OCI-LY7 (cell line): ENCODE measurements at regions not wholly inside any gene's neighbourhood (a gene's known extent, or its start where the extent isn't known, plus 50 kb on each side); places are given as distances from the start of the nearest gene placed in this dataset.

Experiments used
- BruUV-seq: library from RNA; stranded (reverse); fragments of 400-500 nt; replicated peaks from 2 replicates; lab custom pipeline; 2021; lab: Mats Ljungman, UMichigan
- CTCF ChIA-PET: fragments of 300-600 bp; sonication (Branson Sonifier 250); formaldehyde crosslinking; loops from one replicate; lab custom pipeline; 2022; ENCODE audit warnings: antibody characterized with exemption; ENCODE audit not compliant: unreplicated experiment; lab: Charles Lee
- POLR2A ChIA-PET: fragments of 300-600 bp; sonication (Branson Sonifier 250); formaldehyde crosslinking; loops from one replicate; lab custom pipeline; 2022; ENCODE audit warnings: antibody characterized with exemption; lab: Charles Lee
- DNase-seq: peaks from one replicate; pipeline ENCODE4 v3.0.0-alpha.2; 2015; ENCODE audit warnings: low spot score
- H2AFZ ChIP-seq: fragments of 200-600 bp; sonication (generic), shearing (Covaris generic); 2 replicates; pipeline ENCODE4 v1.6.1; 2014; ENCODE audit warnings: mild to moderate bottlenecking, antibody characterized with exemption, low read length, moderate library complexity
- H3K27ac ChIP-seq: fragments of 200-600 bp; sonication (generic); 2 replicates; pipeline ENCODE4 v1.5.1; 2014; ENCODE audit warnings: mixed run types, low read depth, mild to moderate bottlenecking, moderate library complexity, low read length, inconsistent platforms; ENCODE audit not compliant: poor library complexity, severe bottlenecking
- H3K36me3 ChIP-seq: fragments of 200-600 bp; sonication (generic); 2 replicates; pipeline ENCODE4 v1.6.1; 2014; ENCODE audit warnings: mild to moderate bottlenecking, antibody characterized with exemption, low read length, moderate library complexity, mixed read lengths; ENCODE audit not compliant: insufficient read depth
- H3K4me1 ChIP-seq: fragments of 200-600 bp; sonication (generic); 2 replicates; pipeline ENCODE4 v1.5.1; 2014; ENCODE audit warnings: mild to moderate bottlenecking, low read length; ENCODE audit not compliant: insufficient read depth, poor library complexity, severe bottlenecking
- H3K4me2 ChIP-seq: fragments of 200-600 bp; sonication (generic); 2 replicates; pipeline ENCODE4 v1.6.1; 2014; ENCODE audit warnings: mild to moderate bottlenecking, low read length
- H3K4me3 ChIP-seq: fragments of 200-600 bp; sonication (generic); 2 replicates; pipeline ENCODE4 v1.5.1; 2014; ENCODE audit warnings: mild to moderate bottlenecking, low read depth, low read length; ENCODE audit not compliant: poor library complexity, severe bottlenecking
- H3K79me2 ChIP-seq: fragments of 200-600 bp; sonication (generic); 2 replicates; pipeline ENCODE4 v1.6.1; 2016; ENCODE audit warnings: low read depth, mild to moderate bottlenecking, low read length, moderate library complexity, mixed read lengths; ENCODE audit not compliant: insufficient read depth
- H3K9me2 ChIP-seq: fragments of 200-600 bp; sonication (generic); 2 replicates; pipeline ENCODE4 v1.6.1; 2016; ENCODE audit warnings: mild to moderate bottlenecking, low read length, mixed read lengths; ENCODE audit not compliant: insufficient read depth
- H3K9me3 ChIP-seq: fragments of 200-600 bp; sonication (generic); 2 replicates; pipeline ENCODE4 v1.6.1; 2014; ENCODE audit warnings: mild to moderate bottlenecking, mixed run types, low read length, mixed read lengths
- H4K20me1 ChIP-seq: fragments of 200-600 bp; sonication (generic); 2 replicates; pipeline ENCODE4 v1.6.1; 2014; ENCODE audit warnings: mild to moderate bottlenecking, antibody characterized with exemption, low read length, moderate library complexity, mixed read lengths; ENCODE audit not compliant: insufficient read depth
- EZH2phosphoT487 ChIP-seq: fragments of 200-600 bp; sonication (generic); IDR thresholded peaks from 2 replicates; pipeline ENCODE4 v1.6.1; 2018; ENCODE audit warnings: low read depth, borderline replicate concordance, mild to moderate bottlenecking, mixed run types, antibody characterized with exemption, low read length, moderate library complexity, mixed read lengths
- intact Hi-C: fragments of 100-400 bp; cut with micrococcal nuclease; formaldehyde crosslinking; loops from one replicate; pipeline ENCODE4 v1.10.0; 2022; ENCODE audit not compliant: unreplicated experiment
- TF ChIP-seq, protein P1 (sequence below): fragments of 200-600 bp; sonication (generic); conservative IDR thresholded peaks from 2 replicates; pipeline ENCODE4 v1.5.1; 2014; ENCODE audit warnings: mild to moderate bottlenecking, antibody characterized with exemption, low read length, moderate library complexity, mixed read lengths

DNA sequence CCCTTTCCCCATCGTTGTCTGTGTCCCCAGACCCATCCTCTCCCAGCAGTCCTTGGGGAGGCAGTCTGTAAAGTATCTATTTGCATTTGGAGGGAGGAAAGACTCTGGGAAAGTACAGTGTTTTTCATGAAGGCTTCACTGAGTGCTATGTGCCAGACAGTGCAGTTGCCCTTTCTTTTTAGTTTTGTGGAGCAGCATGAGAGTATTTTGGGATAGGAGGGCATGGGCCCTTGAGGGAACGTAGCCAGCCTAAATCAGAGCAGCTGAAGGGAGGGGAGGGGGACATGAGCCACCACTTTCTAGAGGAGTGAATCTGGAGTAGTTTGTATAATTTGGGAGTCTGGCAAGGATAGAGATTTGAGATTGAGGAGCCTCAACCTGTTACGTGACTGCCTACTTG is 404.0 kb upstream of the KAZN start:
- Histone ChIP-seq H3K9me3 (no peaks in the 10 kb centered on the region), H3K9me2 (no peaks in the 10 kb centered on the region), H3K4me2 (no peak overlapping the region), H4K20me1 (no peaks in the 10 kb centered on the region), H3K36me3 (no peaks in the 10 kb centered on the region; the same call in 1 of the 2 replicates), H3K27ac (no peak overlapping the region), H3K4me3 (no peak overlapping the region), H2AFZ (no peak overlapping the region), H3K79me2 (no peaks in the 10 kb centered on the region), H3K4me1 (no peaks in the 10 kb centered on the region)
- ChIA-PET POLR2A (no interaction called here), CTCF (no interaction called here)
- TF ChIP-seq EZH2phosphoT487 = no peak
- TF ChIP-seq, protein P1, sequence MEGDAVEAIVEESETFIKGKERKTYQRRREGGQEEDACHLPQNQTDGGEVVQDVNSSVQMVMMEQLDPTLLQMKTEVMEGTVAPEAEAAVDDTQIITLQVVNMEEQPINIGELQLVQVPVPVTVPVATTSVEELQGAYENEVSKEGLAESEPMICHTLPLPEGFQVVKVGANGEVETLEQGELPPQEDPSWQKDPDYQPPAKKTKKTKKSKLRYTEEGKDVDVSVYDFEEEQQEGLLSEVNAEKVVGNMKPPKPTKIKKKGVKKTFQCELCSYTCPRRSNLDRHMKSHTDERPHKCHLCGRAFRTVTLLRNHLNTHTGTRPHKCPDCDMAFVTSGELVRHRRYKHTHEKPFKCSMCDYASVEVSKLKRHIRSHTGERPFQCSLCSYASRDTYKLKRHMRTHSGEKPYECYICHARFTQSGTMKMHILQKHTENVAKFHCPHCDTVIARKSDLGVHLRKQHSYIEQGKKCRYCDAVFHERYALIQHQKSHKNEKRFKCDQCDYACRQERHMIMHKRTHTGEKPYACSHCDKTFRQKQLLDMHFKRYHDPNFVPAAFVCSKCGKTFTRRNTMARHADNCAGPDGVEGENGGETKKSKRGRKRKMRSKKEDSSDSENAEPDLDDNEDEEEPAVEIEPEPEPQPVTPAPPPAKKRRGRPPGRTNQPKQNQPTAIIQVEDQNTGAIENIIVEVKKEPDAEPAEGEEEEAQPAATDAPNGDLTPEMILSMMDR = no peak
- DNase-seq = no peak
- intact Hi-C loops = no loop called here
- BruUV-seq = no TSS peak

DNA sequence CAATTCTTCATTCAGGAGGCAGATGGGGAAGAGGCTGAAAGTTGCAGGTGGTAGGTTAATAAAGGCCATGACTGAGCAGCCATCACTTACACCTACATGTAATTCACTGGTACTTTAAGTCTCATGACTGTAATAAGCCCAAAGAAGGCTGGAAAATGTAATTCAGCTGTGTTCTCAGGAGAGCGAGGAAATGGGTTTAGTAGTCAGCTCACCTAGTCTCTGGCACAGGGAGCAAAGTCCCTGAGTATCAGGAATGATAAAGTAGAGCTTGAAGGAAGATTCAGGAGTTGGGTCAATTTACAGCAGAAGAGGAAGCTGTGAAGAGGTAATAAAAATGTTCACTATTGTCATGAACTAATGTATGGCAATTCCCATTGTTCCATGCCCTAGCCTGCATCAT is 393.4 kb upstream of the KAZN start:
- Histone ChIP-seq H3K79me2 (no peaks in the 10 kb centered on the region), H3K36me3 (no peaks in the 10 kb centered on the region; the same call in 1 of the 2 replicates), H3K4me3 (no peak overlapping the region), H3K27ac (no peak overlapping the region), H3K9me3 (peaks cover 9% of the 10 kb centered on the region), H4K20me1 (no peaks in the 10 kb centered on the region), H3K4me1 (no peaks in the 10 kb centered on the region), H2AFZ (no peak overlapping the region), H3K9me2 (no peaks in the 10 kb centered on the region), H3K4me2 (no peak overlapping the region)
- CTCF ChIA-PET = interaction anchor here (0.6 kb wide), 1 partner anchor 10 kb away, joined by 3 read pairs; no protein-coding TSS in a partner anchor
- no peak for DNase-seq
- BruUV-seq = no TSS peak
- TF ChIP-seq, protein P1 = no peak
- TF ChIP-seq EZH2phosphoT487 = no peak
- POLR2A ChIA-PET = interaction anchor here (1.5 kb wide), 1 partner anchor 41 kb away, joined by 4 read pairs; no protein-coding TSS in a partner anchor
- intact Hi-C loops = no loop called here

DNA sequence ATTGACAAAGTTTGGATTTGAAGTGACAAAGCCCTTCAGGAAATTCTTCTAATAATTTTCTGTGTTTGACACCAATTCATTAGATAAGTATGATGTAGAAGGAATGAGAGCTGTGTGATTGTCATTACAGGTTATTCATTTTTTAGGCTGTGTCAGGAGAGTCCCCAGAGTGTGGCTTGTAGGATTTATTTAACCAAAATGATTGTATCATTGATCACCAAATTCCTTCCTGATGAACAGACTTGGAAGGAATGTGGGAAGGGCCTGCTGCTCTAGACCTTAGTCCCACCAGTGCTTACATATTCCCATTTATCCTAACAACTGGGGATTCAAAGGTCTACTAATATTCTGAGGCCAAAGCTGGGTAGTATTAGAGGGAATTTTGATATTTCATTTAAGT is 383.3 kb upstream of the KAZN start:
- no peak for DNase-seq
- H3K9me2 ChIP-seq = no peaks in the 10 kb centered on the region
- no peak overlapping the region for H3K4me2 ChIP-seq
- H4K20me1 ChIP-seq = no peaks in the 10 kb centered on the region
- BruUV-seq = no TSS peak
- ChIA-PET POLR2A (interaction anchor here (1.8 kb wide), 1 partner anchor 22 kb away, joined by 4 read pairs; no protein-coding TSS in a partner anchor), CTCF (interaction anchor here (0.5 to 1.0 kb wide), 2 partner anchors 10 to 85 kb away, joined by 3 read pairs; no protein-coding TSS in a partner anchor)
- H3K4me1 ChIP-seq = no peaks in the 10 kb centered on the region
- no peaks in the 10 kb centered on the region for H3K79me2 ChIP-seq
- no peak overlapping the region for H3K27ac ChIP-seq
- peaks cover 26% of the 10 kb centered on the region; the same call in 1 of the 2 replicates for H3K9me3 ChIP-seq
- TF ChIP-seq EZH2phosphoT487 = no peak
- TF ChIP-seq, protein P1 = no peak
- H3K36me3 ChIP-seq = no peaks in the 10 kb centered on the region; the same call in 1 of the 2 replicates
- intact Hi-C loops = no loop called here
- no peak overlapping the region for H3K4me3 ChIP-seq
- H2AFZ ChIP-seq = no peak overlapping the region
